Prostate gland (tissue), 2 donors: ENCODE measurements at regions not wholly inside any gene's neighbourhood (a gene's known extent, or its start where the extent isn't known, plus 50 kb on each side); places are given as distances from the start of the nearest gene placed in this dataset.

Experiments used
- DNase-seq: peaks from one replicate; pipeline ENCODE4 v3.0.0-alpha.2; 2019; ENCODE audit warnings: low spot score
- H3K27ac ChIP-seq, 2 donors: fragments of 200-600 bp; sonication (generic); 2 replicates each; pipeline ENCODE4 v1.5.1; 2017 to 2019
- H3K27me3 ChIP-seq: fragments of 200-600 bp; sonication (generic); replicated peaks from 2 replicates; pipeline ENCODE4 v1.5.1; 2019; ENCODE audit not compliant: insufficient read depth
- H3K36me3 ChIP-seq, 2 donors: fragments of 200-600 bp; sonication (generic); 1 replicate in 1 of 2; 2 replicates in 1 of 2; pipeline versions ENCODE4 v1.5.1 to v1.8.1; 2017 to 2019
- H3K4me1 ChIP-seq: fragments of 200-600 bp; sonication (generic); replicated peaks from 2 replicates; pipeline ENCODE4 v1.5.1; 2019
- H3K4me3 ChIP-seq, 2 donors: fragments of 200-600 bp; sonication (generic); 2 replicates each; pipeline ENCODE4 v1.5.1; 2017 to 2019
- H3K9me3 ChIP-seq: fragments of 200-600 bp; sonication (generic); 2 replicates; pipeline ENCODE4 v1.5.1; 2017
- CTCF ChIP-seq, 4 experiments: fragments of 200-600 bp in 2 of 4; fragments of 450-650 bp in 2 of 4; sonication (generic) in 2 of 4; IDR thresholded peaks; 1 replicate in 3 of 4; 2 replicates in 1 of 4; pipeline ENCODE4 v1.5.1; 2016 to 2019; ENCODE audit warnings: antibody characterized with exemption in 4 of 4, mild to moderate bottlenecking in 2 of 4, moderate library complexity in 2 of 4
- POLR2A ChIP-seq: fragments of 450-650 bp; IDR thresholded peaks from one replicate; pipeline ENCODE4 v1.6.1; 2016; ENCODE audit warnings: antibody characterized with exemption, mild to moderate bottlenecking
- POLR2AphosphoS5 ChIP-seq: sonication (generic); formaldehyde crosslinking; IDR thresholded peaks from one replicate; pipeline ENCODE4 v1.6.1; 2017; ENCODE audit warnings: antibody characterized with exemption
- WGBS: methylation state at CpG from one replicate; pipeline ENCODE4 v1.1.5; 2018; 5-methylcytosine and 5-hydroxymethylcytosine counted together
- intact Hi-C: fragments of 100-400 bp; cut with DNase I; formaldehyde crosslinking; loops from one replicate; pipeline ENCODE4 v1.14.2; 2022

DNA sequence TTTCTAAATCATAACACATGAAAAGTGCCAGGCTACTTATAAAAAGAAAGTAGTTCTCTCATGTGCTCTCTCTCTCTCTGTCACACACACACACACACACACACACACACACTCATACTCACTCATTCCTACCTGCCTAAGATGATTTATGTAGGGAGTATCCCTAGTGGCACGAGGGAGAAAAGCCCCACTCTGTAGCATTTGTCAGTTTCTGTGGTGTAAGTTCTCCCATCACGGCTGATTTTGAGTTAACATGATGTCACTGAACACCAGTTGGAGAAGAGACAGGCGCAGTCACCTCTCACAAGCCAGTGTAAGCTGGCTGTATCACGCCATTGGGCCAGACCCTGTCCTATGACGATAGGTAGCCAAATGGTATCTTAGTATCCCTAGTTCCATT lies 395.4 kb downstream of the SFMBT2 start:
- no peak for TF ChIP-seq POLR2AphosphoS5
- no peak for TF ChIP-seq POLR2A
- TF ChIP-seq CTCF (IDR thresholded peaks at IDR 0.05), result no peak
- WGBS, result 60% methylated on average over 5 of the region's 5 CpGs
- intact Hi-C loops, result no loop called here
- Histone ChIP-seq H3K9me3 (no peaks in the 10 kb centered on the region), H3K36me3 (no peaks in the 10 kb centered on the region), H3K27me3 (no peaks in the 10 kb centered on the region), H3K27ac (no peak overlapping the region), H3K4me3 (no peak overlapping the region), H3K4me1 (no peaks in the 10 kb centered on the region)
- DNase-seq, result no peak

GRCh38 chr10:7014721-7015120 lies 396.1 kb downstream of the SFMBT2 start:
- intact Hi-C loops, result no loop called here
- no peaks in the 10 kb centered on the region for H3K27me3 ChIP-seq
- DNase-seq, result no peak
- H3K27ac ChIP-seq, result no peak overlapping the region
- no peaks in the 10 kb centered on the region for H3K4me1 ChIP-seq
- 71% methylated on average over 4 of the region's 4 CpGs for WGBS
- no peak for TF ChIP-seq CTCF (IDR thresholded peaks at IDR 0.05)
- no peak overlapping the region for H3K4me3 ChIP-seq
- no peaks in the 10 kb centered on the region for H3K36me3 ChIP-seq
- no peaks in the 10 kb centered on the region for H3K9me3 ChIP-seq

- H3K4me1 ChIP-seq, result no peaks in the 10 kb centered on the region
- 24% methylated on average over 2 of the region's 2 CpGs for WGBS
These were observed 398.8 kb downstream of the SFMBT2 start for GRCh38 chr10:7011994-7012393.

DNA sequence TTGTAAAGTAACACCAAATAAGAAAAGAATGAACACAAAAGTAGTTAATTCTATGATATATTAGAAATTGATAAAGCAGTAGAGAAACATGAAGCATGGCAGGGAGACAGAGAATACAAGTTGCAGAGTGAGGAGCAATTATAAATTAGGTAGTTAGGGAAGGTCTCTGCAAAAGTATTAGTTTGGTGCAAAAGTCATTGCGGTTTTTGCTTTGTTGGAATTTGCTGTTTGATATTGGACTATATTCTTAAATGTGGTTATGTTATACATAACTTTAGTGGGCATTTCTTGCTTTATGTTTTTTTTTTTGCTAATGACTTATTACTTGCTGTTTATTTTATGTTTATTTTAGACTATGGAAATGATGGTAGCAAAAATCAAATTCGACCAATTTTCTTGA lies 402.2 kb downstream of the SFMBT2 start:
- WGBS, result 93% methylated on average over 2 of the region's 2 CpGs
- no peak for DNase-seq
- no peak overlapping the region for H3K4me3 ChIP-seq

More at GRCh38 chr10:7011994-7012393, 398.8 kb downstream of the SFMBT2 start:
- no peak overlapping the region for H3K27ac ChIP-seq
- DNase-seq, result no peak
- no peak overlapping the region for H3K4me3 ChIP-seq
- no peaks in the 10 kb centered on the region for H3K36me3 ChIP-seq
- H3K27me3 ChIP-seq, result no peaks in the 10 kb centered on the region
- no peaks in the 10 kb centered on the region for H3K9me3 ChIP-seq
- intact Hi-C loops, result no loop called here
- TF ChIP-seq POLR2A (no peak), CTCF (IDR thresholded peaks at IDR 0.05) (no peak), POLR2AphosphoS5 (peak; percentile 42)

More for the DNA sequence above, 402.2 kb downstream of the SFMBT2 start:
- no peak for TF ChIP-seq POLR2A
- no peak for TF ChIP-seq POLR2AphosphoS5
- TF ChIP-seq CTCF (IDR thresholded peaks at IDR 0.05), result no peak
- no peaks in the 10 kb centered on the region for H3K9me3 ChIP-seq
- H3K36me3 ChIP-seq, result no peaks in the 10 kb centered on the region
- intact Hi-C loops, result no loop called here
- H3K27me3 ChIP-seq, result no peaks in the 10 kb centered on the region
- no peaks in the 10 kb centered on the region for H3K4me1 ChIP-seq
- no peak overlapping the region for H3K27ac ChIP-seq
